Right atrium auricular region (tissue), 2 donors: ENCODE measurements at regions not wholly inside any gene's neighbourhood (a gene's known extent, or its start where the extent isn't known, plus 50 kb on each side); places are given as distances from the start of the nearest gene placed in this dataset.

Source experiments
- DNase-seq: peaks from one replicate; pipeline ENCODE4 v3.0.0-alpha.2; 2019; ENCODE audit warnings: low spot score
- H3K27ac ChIP-seq, 2 donors: fragments of 200-600 bp; sonication (generic); 1 replicate in 1 of 2; 2 replicates in 1 of 2; pipeline ENCODE4 v1.5.1; 2016 to 2019
- H3K27me3 ChIP-seq, 2 donors: fragments of 200-600 bp; sonication (generic); one replicate each; pipeline versions ENCODE4 v1.5.1 to v1.6.0; 2017 to 2019
- H3K36me3 ChIP-seq: fragments of 200-600 bp; sonication (generic); one replicate; pipeline ENCODE4 v1.5.1; 2016
- H3K4me1 ChIP-seq, 2 donors: fragments of 200-600 bp; sonication (generic); one replicate each; pipeline versions ENCODE4 v1.5.1 to v1.6.0; 2017 to 2019
- H3K4me3 ChIP-seq, 2 donors: fragments of 200-600 bp; sonication (generic); 1 replicate in 1 of 2; 2 replicates in 1 of 2; pipeline ENCODE4 v1.5.1; 2017 to 2019; ENCODE audit warnings: mild to moderate bottlenecking in 1 of 2, moderate library complexity in 1 of 2
- H3K9me3 ChIP-seq, 2 donors: fragments of 200-600 bp; sonication (generic); one replicate each; pipeline ENCODE4 v1.5.1; 2019
- CTCF ChIP-seq, 2 donors: fragments of 200-600 bp; sonication (generic); IDR thresholded peaks; one replicate each; pipeline ENCODE4 v1.5.1; 2019; ENCODE audit warnings: antibody characterized with exemption in 2 of 2

GRCh38 chr12:59076622-59077021 lies 156.3 kb upstream of the LRIG3 start:
- Histone ChIP-seq H3K4me3 (no peak overlapping the region), H3K27me3 (no peaks in the 10 kb centered on the region), H3K4me1 (no peaks in the 10 kb centered on the region), H3K9me3 (no peaks in the 10 kb centered on the region), H3K27ac (no peak overlapping the region), H3K36me3 (no peaks in the 10 kb centered on the region)
- DNase-seq, result no peak
- TF ChIP-seq CTCF (IDR thresholded peaks at IDR 0.05), result no peak

- Histone ChIP-seq H3K4me3 (no peak overlapping the region), H3K36me3 (no peaks in the 10 kb centered on the region), H3K27me3 (no peaks in the 10 kb centered on the region), H3K4me1 (no peaks in the 10 kb centered on the region), H3K9me3 (no peaks in the 10 kb centered on the region), H3K27ac (no peak overlapping the region)
- DNase-seq, result no peak
- no peak for TF ChIP-seq CTCF (IDR thresholded peaks at IDR 0.05)
Observed at GRCh38 chr12:59075968-59076490, 155.7 kb upstream of the LRIG3 start.

GRCh38 chr12:59075141-59075540 lies 154.8 kb upstream of the LRIG3 start:
- Histone ChIP-seq H3K4me3 (no peak overlapping the region), H3K27me3 (no peaks in the 10 kb centered on the region), H3K4me1 (no peaks in the 10 kb centered on the region), H3K36me3 (no peaks in the 10 kb centered on the region), H3K9me3 (no peaks in the 10 kb centered on the region), H3K27ac (no peak overlapping the region)
- DNase-seq, result no peak
- TF ChIP-seq CTCF (IDR thresholded peaks at IDR 0.05), result no peak

- DNase-seq, result no peak
- Histone ChIP-seq H3K9me3 (no peaks in the 10 kb centered on the region), H3K4me1 (no peaks in the 10 kb centered on the region), H3K27ac (no peak overlapping the region), H3K36me3 (no peaks in the 10 kb centered on the region), H3K4me3 (no peak overlapping the region), H3K27me3 (no peaks in the 10 kb centered on the region)
- no peak for TF ChIP-seq CTCF (IDR thresholded peaks at IDR 0.05)
Observed at GRCh38 chr12:59070322-59070933, 150.1 kb upstream of the LRIG3 start.

GRCh38 chr12:59069516-59069915 lies 149.2 kb upstream of the LRIG3 start:
- H3K36me3 ChIP-seq, result no peaks in the 10 kb centered on the region
- DNase-seq, result no peak
- no peak overlapping the region for H3K27ac ChIP-seq
- H3K9me3 ChIP-seq, result no peaks in the 10 kb centered on the region
- H3K4me3 ChIP-seq, result no peak overlapping the region
- no peaks in the 10 kb centered on the region for H3K4me1 ChIP-seq
- H3K27me3 ChIP-seq, result no peaks in the 10 kb centered on the region
- no peak for TF ChIP-seq CTCF (IDR thresholded peaks at IDR 0.05)

GRCh38 chr12:59068436-59068835 lies 148.1 kb upstream of the LRIG3 start:
- H3K4me1 ChIP-seq, result no peaks in the 10 kb centered on the region
- H3K27ac ChIP-seq, result no peak overlapping the region
- no peaks in the 10 kb centered on the region for H3K36me3 ChIP-seq
- H3K9me3 ChIP-seq, result no peaks in the 10 kb centered on the region
- DNase-seq, result no peak
- no peaks in the 10 kb centered on the region for H3K27me3 ChIP-seq
- H3K4me3 ChIP-seq, result no peak overlapping the region
- no peak for TF ChIP-seq CTCF (IDR thresholded peaks at IDR 0.05)
